ENCODE measurements at regions not wholly inside any gene's neighbourhood (a gene's known extent, or its start where the extent isn't known, plus 50 kb on each side); places are given as distances from the start of the nearest gene placed in this dataset.

DNA sequence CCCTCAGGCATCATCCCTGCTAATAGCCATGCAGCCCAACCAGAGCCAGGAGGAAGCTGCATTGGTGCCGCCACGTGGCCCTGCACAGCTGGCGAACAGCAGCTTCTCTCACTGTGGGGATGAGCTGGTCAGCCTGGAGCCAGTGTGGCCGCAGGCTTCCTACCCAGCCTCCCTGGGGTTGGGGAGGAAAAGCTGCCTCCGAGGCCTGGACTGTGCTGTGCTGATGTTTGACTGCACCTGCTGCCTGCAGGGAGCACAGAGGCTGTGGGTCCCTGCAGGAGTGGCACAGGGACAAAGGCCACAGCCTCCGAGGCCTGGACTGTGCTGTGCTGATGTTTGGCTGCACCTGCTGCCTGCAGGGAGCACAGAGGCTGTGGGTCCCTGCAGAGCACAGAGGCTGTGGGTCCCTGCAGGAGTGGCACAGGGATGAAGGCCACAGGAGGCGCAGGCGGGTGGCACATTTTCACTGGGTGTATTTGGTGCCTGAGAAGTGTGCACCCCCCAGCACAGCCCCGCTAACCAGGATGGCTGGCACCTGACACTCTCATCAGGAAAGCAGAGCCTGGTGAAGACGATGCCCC lies 83.9 kb downstream of the DLL1 start:
- Histone ChIP-seq H2BK20ac (ENCODE audit: low read length) (no peak overlapping the region), H3K14ac (ENCODE audit: insufficient read length) (no peak overlapping the region), H3K4me1 (replicated peaks in 1 of 4; ENCODE audit: control insufficient read depth in 3 of 4, insufficient read depth in 4 of 4, low read length in 3 of 4) (no peaks in the 10 kb centered on the region), H4K91ac (replicated peaks; ENCODE audit: insufficient read length, low read length) (no peak overlapping the region), H3K36me3 (ENCODE audit: control insufficient read depth in 2 of 4, insufficient read depth in 4 of 4, low read length in 3 of 4) (no peaks in the 10 kb centered on the region), H4K5ac (ENCODE audit: insufficient read length, low read depth, low read length) (no peak overlapping the region), H4K20me1 (replicated peaks in 1 of 2; ENCODE audit: control insufficient read depth in 1 of 2, insufficient read depth in 2 of 2, low read length in 2 of 2) (peaks cover 0 to 5% of the 10 kb centered on the region in 2 experiments), H3K79me2 (ENCODE audit: control insufficient read depth in 1 of 2, insufficient read depth in 2 of 2, low read length in 2 of 2) (no peaks in the 10 kb centered on the region), H3K9me3 (ENCODE audit: insufficient read depth in 2 of 2, low read depth in 1 of 2, low read length in 1 of 2) (peaks cover 0 to 6% of the 10 kb centered on the region in 2 experiments; a peak in 1 of 4 replicates), H3K4me2 (ENCODE audit: insufficient read depth in 1 of 2, low read depth in 2 of 2, low read length in 2 of 2) (no peak overlapping the region), H2BK12ac (ENCODE audit: low read depth, low read length) (no peak overlapping the region), H3K23ac (ENCODE audit: insufficient read length) (no peak overlapping the region), H3K23me2 (ENCODE audit: low read depth, low read length) (no peaks in the 10 kb centered on the region; the same call in 1 of the 2 replicates), H3K79me1 (ENCODE audit: low read depth, low read length) (no peaks in the 10 kb centered on the region; the same call in 1 of the 2 replicates), H2AK5ac (ENCODE audit: low read depth, low read length) (no peak overlapping the region), H3K27ac (ENCODE audit: low read depth, low read length) (no peak overlapping the region), H2BK120ac (replicated peaks; ENCODE audit: low read depth, low read length) (no peak overlapping the region), H3K9ac (replicated peaks in 1 of 4; ENCODE audit: extremely low read depth in 1 of 4, low read depth in 3 of 4, low read length in 3 of 4) (no peak overlapping the region), H3K4me3 (ENCODE audit: extremely low read depth in 1 of 4, insufficient read depth in 2 of 4, low read depth in 3 of 4, low read length in 4 of 4) (no peak overlapping the region), H2AFZ (ENCODE audit: low read length) (no peak overlapping the region), H3K18ac (ENCODE audit: extremely low read depth, low read length) (no peak overlapping the region), H2BK5ac (ENCODE audit: low read depth, low read length) (no peak overlapping the region), H3K56ac (replicated peaks; ENCODE audit: insufficient read length, low read depth, low read length) (no peak overlapping the region), H3K4ac (replicated peaks; ENCODE audit: insufficient read length, low read depth, low read length) (no peak overlapping the region), H2BK15ac (ENCODE audit: low read length) (no peak overlapping the region), H3K27me3 (replicated peaks in 1 of 4; ENCODE audit: control insufficient read depth in 3 of 4, extremely low read depth in 1 of 4, insufficient read depth in 3 of 4, low read length in 3 of 4) (no peaks in the 10 kb centered on the region; a peak in 1 of 7 replicates), H4K8ac (ENCODE audit: extremely low read depth, insufficient read depth, low read length) (no peak overlapping the region)
- ChIA-PET POLR2A (ENCODE audit: partially characterized antibody) (interaction anchor here (0.7 kb wide), 1 partner anchor 82 kb away, joined by 3 read pairs; no protein-coding TSS in a partner anchor), CTCF (ENCODE audit: partially characterized antibody) (interaction anchor here (0.6 kb wide), 1 partner anchor 302 kb away, joined by 3 read pairs; no protein-coding TSS in a partner anchor)
- peak in 1 of 2 experiments; percentile 34 for DNase-seq (ENCODE audit: low read depth in 1 of 2, low spot score in 2 of 2)
- FAIRE-seq = no peak
- WGBS, 2 experiments (ENCODE audit: extremely low coverage in 1 of 2, insufficient coverage in 1 of 2, insufficient read length in 1 of 2, insufficient replicate concordance in 2 of 2, low coverage in 1 of 2, low lambda C conversion rate in 2 of 2, missing lambda C conversion rate in 1 of 2) = 87% methylated on average over 10 of the region's 10 CpGs; no CpG with 5 or more reads in 1 of the 2 experiments
- no peak for TF ChIP-seq EGR1 (IDR thresholded peaks at IDR 0.05; ENCODE audit: borderline replicate concordance, low read depth, low read length)
- TF ChIP-seq ASH2L (IDR thresholded peaks at IDR 0.05; ENCODE audit: low read length) = no peak
- TF ChIP-seq ZNF274 (IDR thresholded peaks at IDR 0.05; ENCODE audit: borderline replicate concordance, extremely low read depth, low read length) = no peak
- TF ChIP-seq HDAC6 (IDR thresholded peaks at IDR 0.05; ENCODE audit: low read depth, low read length) = no peak
- TF ChIP-seq POLR2A (IDR thresholded peaks at IDR 0.05; ENCODE audit: control extremely low read depth in 1 of 2, low read depth in 2 of 2, low read length in 2 of 2) = no peak
- no peak for TF ChIP-seq BRCA1 (IDR thresholded peaks at IDR 0.05; ENCODE audit: low read depth, low read length)
- no peak for TF ChIP-seq CREB1 (IDR thresholded peaks at IDR 0.05)
- TF ChIP-seq RFX5 (IDR thresholded peaks at IDR 0.05; ENCODE audit: borderline replicate concordance, low read depth, low read length) = no peak
- TF ChIP-seq SIN3A (conservative IDR thresholded peaks at IDR 0.05 in 1 of 2, IDR thresholded peaks at IDR 0.05 in 1 of 2; ENCODE audit: low read depth in 1 of 2, low read length in 2 of 2) = no peak
- no peak for TF ChIP-seq YY1 (IDR thresholded peaks at IDR 0.05; ENCODE audit: low read depth, low read length)
- no peak for TF ChIP-seq KDM5A (IDR thresholded peaks at IDR 0.05; ENCODE audit: low read length)
- TF ChIP-seq NANOG (IDR thresholded peaks at IDR 0.05; ENCODE audit: insufficient read depth, low read depth, low read length, poor library complexity, severe bottlenecking) = no peak
- TF ChIP-seq PHF8 (conservative IDR thresholded peaks at IDR 0.05; ENCODE audit: low read depth, low read length) = no peak
- TF ChIP-seq NRF1 (IDR thresholded peaks at IDR 0.05; ENCODE audit: low read depth, low read length) = no peak

All from H1 (cell line).